Liver (tissue), 8 donors: ENCODE measurements at regions not wholly inside any gene's neighbourhood (a gene's known extent, or its start where the extent isn't known, plus 50 kb on each side); places are given as distances from the start of the nearest gene placed in this dataset.

Experiments used
- DNase-seq: peaks from one replicate; pipeline ENCODE4 v3.0.0-alpha.2; 2017; ENCODE audit warnings: low spot score
- H3K27ac ChIP-seq, 2 donors: one replicate each; pipeline ENCODE4 v1.7.0; 2013; ENCODE audit warnings: inconsistent platforms in 2 of 2, low read length in 2 of 2, control low read depth in 1 of 2, low read depth in 1 of 2, mild to moderate bottlenecking in 1 of 2
- H3K27me3 ChIP-seq, 4 donors: one replicate each; pipeline versions ENCODE4 v1.6.1 to v1.7.0; 2013; ENCODE audit warnings: low read length in 3 of 4, inconsistent platforms in 1 of 4, mild to moderate bottlenecking in 1 of 4, moderate library complexity in 1 of 4; ENCODE audit not compliant: control insufficient read depth in 4 of 4, insufficient read depth in 4 of 4
- H3K36me3 ChIP-seq, 4 donors: one replicate each; pipeline versions ENCODE4 v1.6.1 to v1.7.0; 2013; ENCODE audit warnings: low read length in 3 of 4, mild to moderate bottlenecking in 3 of 4, low read depth in 1 of 4, moderate library complexity in 1 of 4; ENCODE audit not compliant: control insufficient read depth in 4 of 4, insufficient read depth in 3 of 4
- H3K4me1 ChIP-seq, 4 donors: one replicate each; pipeline versions ENCODE4 v1.6.1 to v1.7.0; 2013; ENCODE audit warnings: low read length in 3 of 4, mild to moderate bottlenecking in 3 of 4, moderate library complexity in 1 of 4; ENCODE audit not compliant: control insufficient read depth in 4 of 4, insufficient read depth in 4 of 4
- H3K4me3 ChIP-seq, 3 donors: one replicate each; pipeline versions ENCODE4 v1.6.1 to v1.7.0; 2013; ENCODE audit warnings: low read length in 3 of 3, control low read depth in 1 of 3, low read depth in 1 of 3, mild to moderate bottlenecking in 1 of 3
- H3K9ac ChIP-seq, 2 donors: one replicate each; pipeline ENCODE4 v1.7.0; 2013; ENCODE audit warnings: low read length in 2 of 2, mild to moderate bottlenecking in 2 of 2, moderate library complexity in 2 of 2, control low read depth in 1 of 2, low read depth in 1 of 2
- H3K9me3 ChIP-seq, 4 donors: one replicate each; pipeline versions ENCODE4 v1.6.1 to v1.7.0; 2013; ENCODE audit warnings: low read length in 3 of 4; ENCODE audit not compliant: control insufficient read depth in 4 of 4
- ATF3 ChIP-seq: IDR thresholded peaks from 2 replicates; pipeline ENCODE4 v1.6.1; 2016; ENCODE audit warnings: antibody characterized with exemption
- EGR1 ChIP-seq, 2 donors: IDR thresholded peaks; 2 replicates each; pipeline ENCODE4 v1.6.1; 2016 to 2018; ENCODE audit warnings: antibody characterized with exemption in 2 of 2, low read depth in 2 of 2
- FOXA1 ChIP-seq: IDR thresholded peaks from 2 replicates; pipeline ENCODE4 v1.6.1; 2016; ENCODE audit warnings: antibody characterized with exemption
- FOXA2 ChIP-seq: IDR thresholded peaks from 2 replicates; pipeline ENCODE4 v1.6.1; 2016; ENCODE audit warnings: antibody characterized with exemption
- JUND ChIP-seq, 2 donors: IDR thresholded peaks; 2 replicates each; pipeline ENCODE4 v1.6.1; 2016; ENCODE audit warnings: antibody characterized with exemption in 2 of 2
- NR2F2 ChIP-seq: IDR thresholded peaks from 2 replicates; pipeline ENCODE4 v1.6.1; 2016; ENCODE audit warnings: antibody characterized with exemption
- RAD21 ChIP-seq, 2 donors: IDR thresholded peaks; 2 replicates each; pipeline ENCODE4 v1.6.1; 2016; ENCODE audit warnings: antibody characterized with exemption in 2 of 2, mild to moderate bottlenecking in 2 of 2
- RXRA ChIP-seq, 2 donors: IDR thresholded peaks; 2 replicates each; pipeline ENCODE4 v1.6.1; 2017 to 2018; ENCODE audit warnings: antibody characterized with exemption in 2 of 2, mild to moderate bottlenecking in 1 of 2
- SP1 ChIP-seq: IDR thresholded peaks from 2 replicates; pipeline ENCODE4 v1.6.1; 2018; ENCODE audit warnings: antibody characterized with exemption, mild to moderate bottlenecking
- TAF1 ChIP-seq: conservative IDR thresholded peaks from 2 replicates; pipeline ENCODE4 v1.6.1; 2016; ENCODE audit warnings: antibody characterized with exemption, mild to moderate bottlenecking
- YY1 ChIP-seq: IDR thresholded peaks from 2 replicates; pipeline ENCODE4 v1.6.1; 2016; ENCODE audit warnings: antibody characterized with exemption, mild to moderate bottlenecking
- WGBS: extraction: QIAGEN DNeasy Blood & Tissue Kit; methylation state at CpG from one replicate; pipeline ENCODE4 v1.1.7; 2013; 5-methylcytosine and 5-hydroxymethylcytosine counted together
- TF ChIP-seq, protein P1 (sequence below): IDR thresholded peaks from 2 replicates; pipeline ENCODE4 v1.6.1; 2016; ENCODE audit warnings: antibody characterized with exemption
- TF ChIP-seq, protein P2 (sequence below): fragments of 150-350 bp; IDR thresholded peaks from 2 replicates; pipeline ENCODE4 v1.5.1; 2017; ENCODE audit warnings: improper control_type of control experiment, low read depth, low read length; ENCODE audit not compliant: missing input control
- donor health status: healthy.
- donor health status: healthy.
- donor health status: healthy.
- donor health status: healthy.
- donor health status: healthy.

GRCh38 chr1:70843452-70843851 lies 204.2 kb downstream of the PTGER3 start:
- Histone ChIP-seq H3K4me1 (no peaks in the 10 kb centered on the region), H3K9ac (no peak overlapping the region), H3K36me3 (no peaks in the 10 kb centered on the region), H3K9me3 (peaks cover 0 to 2% (median 0%) of the 10 kb centered on the region in 4 donors), H3K4me3 (no peak overlapping the region), H3K27me3 (no peaks in the 10 kb centered on the region), H3K27ac (no peak overlapping the region)
- DNase-seq, result no peak
- TF ChIP-seq NR2F2, result no peak
- TF ChIP-seq FOXA2, result no peak
- no peak for TF ChIP-seq JUND (IDR thresholded peaks at IDR 0.05)
- TF ChIP-seq, protein P1, sequence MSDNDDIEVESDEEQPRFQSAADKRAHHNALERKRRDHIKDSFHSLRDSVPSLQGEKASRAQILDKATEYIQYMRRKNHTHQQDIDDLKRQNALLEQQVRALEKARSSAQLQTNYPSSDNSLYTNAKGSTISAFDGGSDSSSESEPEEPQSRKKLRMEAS, result no peak
- TF ChIP-seq, protein P2, sequence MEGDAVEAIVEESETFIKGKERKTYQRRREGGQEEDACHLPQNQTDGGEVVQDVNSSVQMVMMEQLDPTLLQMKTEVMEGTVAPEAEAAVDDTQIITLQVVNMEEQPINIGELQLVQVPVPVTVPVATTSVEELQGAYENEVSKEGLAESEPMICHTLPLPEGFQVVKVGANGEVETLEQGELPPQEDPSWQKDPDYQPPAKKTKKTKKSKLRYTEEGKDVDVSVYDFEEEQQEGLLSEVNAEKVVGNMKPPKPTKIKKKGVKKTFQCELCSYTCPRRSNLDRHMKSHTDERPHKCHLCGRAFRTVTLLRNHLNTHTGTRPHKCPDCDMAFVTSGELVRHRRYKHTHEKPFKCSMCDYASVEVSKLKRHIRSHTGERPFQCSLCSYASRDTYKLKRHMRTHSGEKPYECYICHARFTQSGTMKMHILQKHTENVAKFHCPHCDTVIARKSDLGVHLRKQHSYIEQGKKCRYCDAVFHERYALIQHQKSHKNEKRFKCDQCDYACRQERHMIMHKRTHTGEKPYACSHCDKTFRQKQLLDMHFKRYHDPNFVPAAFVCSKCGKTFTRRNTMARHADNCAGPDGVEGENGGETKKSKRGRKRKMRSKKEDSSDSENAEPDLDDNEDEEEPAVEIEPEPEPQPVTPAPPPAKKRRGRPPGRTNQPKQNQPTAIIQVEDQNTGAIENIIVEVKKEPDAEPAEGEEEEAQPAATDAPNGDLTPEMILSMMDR, result no peak
- TF ChIP-seq YY1, result no peak
- WGBS, result 69% methylated on average over 1 of the region's 1 CpG

GRCh38 chr1:70847013-70847412 lies 200.6 kb downstream of the PTGER3 start:
- no peak overlapping the region for H3K27ac ChIP-seq
- H3K27me3 ChIP-seq, result no peaks in the 10 kb centered on the region
- no peaks in the 10 kb centered on the region for H3K36me3 ChIP-seq
- no peak for DNase-seq
- H3K4me3 ChIP-seq, result no peak overlapping the region
- no peaks in the 10 kb centered on the region for H3K4me1 ChIP-seq
- H3K9ac ChIP-seq, result no peak overlapping the region
- H3K9me3 ChIP-seq, result peaks cover 0 to 2% (median 0%) of the 10 kb centered on the region in 4 donors
- TF ChIP-seq EGR1 (IDR thresholded peaks at IDR 0.05; ENCODE audit: low read depth in 2 of 2), result no peak
- TF ChIP-seq ATF3, result no peak
- TF ChIP-seq FOXA2, result no peak

DNA sequence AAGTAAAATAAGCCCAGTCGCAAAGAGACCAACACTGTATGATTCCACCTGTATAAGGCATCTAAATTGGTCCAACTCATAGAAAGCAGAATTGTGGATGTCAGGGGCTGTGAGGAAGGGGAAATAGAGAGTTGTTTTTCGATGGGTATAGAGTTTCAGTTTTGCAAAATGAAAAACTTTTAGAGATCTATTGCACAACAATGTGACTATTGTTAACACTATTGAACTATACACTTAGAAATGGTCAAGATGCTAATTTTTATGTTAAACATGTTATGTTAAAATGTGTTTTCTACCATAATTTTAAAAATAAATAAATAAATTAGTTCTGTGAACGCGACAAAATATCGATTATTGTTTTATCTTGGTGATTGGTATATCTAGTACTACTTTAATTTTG lies 192.4 kb downstream of the PTGER3 start:
- Histone ChIP-seq H3K4me1 (no peaks in the 10 kb centered on the region), H3K27me3 (no peaks in the 10 kb centered on the region), H3K4me3 (no peak overlapping the region), H3K9me3 (no peaks in the 10 kb centered on the region), H3K9ac (no peak overlapping the region), H3K27ac (no peak overlapping the region), H3K36me3 (no peaks in the 10 kb centered on the region)
- TF ChIP-seq RXRA (IDR thresholded peaks at IDR 0.05), result no peak
- no peak for TF ChIP-seq SP1
- TF ChIP-seq FOXA2, result no peak
- TF ChIP-seq TAF1, result no peak
- no peak for TF ChIP-seq EGR1 (IDR thresholded peaks at IDR 0.05; ENCODE audit: low read depth in 2 of 2)
- TF ChIP-seq ATF3, result no peak
- TF ChIP-seq JUND (IDR thresholded peaks at IDR 0.05), result no peak
- TF ChIP-seq FOXA1, result no peak
- DNase-seq, result no peak
- 69% methylated on average over 5 of the region's 5 CpGs for WGBS

- Histone ChIP-seq H3K36me3 (no peaks in the 10 kb centered on the region), H3K27me3 (no peaks in the 10 kb centered on the region), H3K9ac (no peak overlapping the region), H3K4me1 (no peaks in the 10 kb centered on the region), H3K4me3 (no peak overlapping the region), H3K27ac (no peak overlapping the region), H3K9me3 (no peaks in the 10 kb centered on the region)
- WGBS, result 81% methylated on average over 2 of the region's 2 CpGs
- TF ChIP-seq RXRA (IDR thresholded peaks at IDR 0.05) (no peak), ATF3 (no peak), RAD21 (IDR thresholded peaks at IDR 0.05) (no peak), EGR1 (IDR thresholded peaks at IDR 0.05; ENCODE audit: low read depth in 2 of 2) (no peak), FOXA2 (no peak)
- no peak for DNase-seq
These were observed 191.4 kb downstream of the PTGER3 start for GRCh38 chr1:70856201-70856600.
